ENCODE measurements at regions not wholly inside any gene's neighbourhood (a gene's known extent, or its start where the extent isn't known, plus 50 kb on each side); places are given as distances from the start of the nearest gene placed in this dataset.

- TF ChIP-seq CTCF (IDR thresholded peaks at IDR 0.05) (no peak), PBX3 (IDR thresholded peaks at IDR 0.05) (no peak), MEF2A (IDR thresholded peaks at IDR 0.05; ENCODE audit: borderline replicate concordance, low read depth) (no peak), GATA2 (CRISPR knock-in tag; IDR thresholded peaks at IDR 0.05) (no peak), MAX (IDR thresholded peaks at IDR 0.05; ENCODE audit: low read depth) (no peak), TAF1 (IDR thresholded peaks at IDR 0.05; ENCODE audit: borderline replicate concordance, low read depth, low read length) (no peak), USF2 (IDR thresholded peaks at IDR 0.05; ENCODE audit: borderline replicate concordance, low read depth, low read length) (no peak), REST (IDR thresholded peaks at IDR 0.05; ENCODE audit: low read depth, low read length) (no peak), EP300 (IDR thresholded peaks at IDR 0.05; ENCODE audit: borderline replicate concordance in 1 of 2, low read depth in 1 of 2, low read length in 1 of 2) (no peak), SIN3A (IDR thresholded peaks at IDR 0.05; ENCODE audit: borderline replicate concordance, low read depth, low read length) (no peak), YY1 (IDR thresholded peaks at IDR 0.05; ENCODE audit: low read depth) (no peak), POLR2AphosphoS5 (IDR thresholded peaks at IDR 0.05; ENCODE audit: low read depth, low read length) (no peak), ELF1 (IDR thresholded peaks at IDR 0.05) (no peak), RAD21 (IDR thresholded peaks at IDR 0.05; ENCODE audit: low read length) (no peak)
Measured at GRCh38 chr3:194972641-194973040, 287.0 kb downstream of the FAM43A start.
